D721Med (cell line): ENCODE measurements at regions not wholly inside any gene's neighbourhood (a gene's known extent, or its start where the extent isn't known, plus 50 kb on each side); places are given as distances from the start of the nearest gene placed in this dataset.

Source experiments
- DNase-seq: peaks from one replicate; pipeline ENCODE4 v3.0.0; 2011; ENCODE audit warnings: low spot score; ENCODE audit not compliant: insufficient read length
- FAIRE-seq: peaks from 2 replicates; lab custom pipeline; 2011; peaks lifted over from hg19 to GRCh38; lab: Jason Lieb, UNC
- TF ChIP-seq, protein P1 (sequence below): IDR thresholded peaks from 2 replicates; pipeline ENCODE4 v1.5.1; 2012; ENCODE audit warnings: mild to moderate bottlenecking, control low read depth; ENCODE audit not compliant: insufficient read depth; ENCODE audit errors: missing control alignments

DNA sequence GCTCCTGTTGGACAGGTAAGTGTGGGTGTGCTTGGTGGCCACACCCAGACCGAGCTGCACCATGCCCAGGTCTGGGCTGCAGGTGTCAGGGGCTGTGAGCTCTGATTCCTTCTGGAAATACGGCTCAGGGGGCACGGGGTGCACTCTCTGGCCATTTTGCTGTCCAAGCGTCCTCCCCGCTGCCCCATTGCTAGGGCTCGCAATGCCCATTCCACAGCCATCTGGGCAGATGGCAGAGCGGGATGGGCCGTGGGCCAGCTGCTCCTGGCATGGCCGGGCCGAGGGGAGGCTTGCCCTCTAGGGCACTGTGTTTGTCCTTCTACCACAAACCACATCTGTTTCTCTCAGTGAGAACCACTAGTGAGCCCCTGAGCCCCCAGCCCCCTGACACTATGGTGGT, 67.9 kb upstream of the RXRA start:
- TF ChIP-seq, protein P1, sequence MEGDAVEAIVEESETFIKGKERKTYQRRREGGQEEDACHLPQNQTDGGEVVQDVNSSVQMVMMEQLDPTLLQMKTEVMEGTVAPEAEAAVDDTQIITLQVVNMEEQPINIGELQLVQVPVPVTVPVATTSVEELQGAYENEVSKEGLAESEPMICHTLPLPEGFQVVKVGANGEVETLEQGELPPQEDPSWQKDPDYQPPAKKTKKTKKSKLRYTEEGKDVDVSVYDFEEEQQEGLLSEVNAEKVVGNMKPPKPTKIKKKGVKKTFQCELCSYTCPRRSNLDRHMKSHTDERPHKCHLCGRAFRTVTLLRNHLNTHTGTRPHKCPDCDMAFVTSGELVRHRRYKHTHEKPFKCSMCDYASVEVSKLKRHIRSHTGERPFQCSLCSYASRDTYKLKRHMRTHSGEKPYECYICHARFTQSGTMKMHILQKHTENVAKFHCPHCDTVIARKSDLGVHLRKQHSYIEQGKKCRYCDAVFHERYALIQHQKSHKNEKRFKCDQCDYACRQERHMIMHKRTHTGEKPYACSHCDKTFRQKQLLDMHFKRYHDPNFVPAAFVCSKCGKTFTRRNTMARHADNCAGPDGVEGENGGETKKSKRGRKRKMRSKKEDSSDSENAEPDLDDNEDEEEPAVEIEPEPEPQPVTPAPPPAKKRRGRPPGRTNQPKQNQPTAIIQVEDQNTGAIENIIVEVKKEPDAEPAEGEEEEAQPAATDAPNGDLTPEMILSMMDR: no peak

DNA sequence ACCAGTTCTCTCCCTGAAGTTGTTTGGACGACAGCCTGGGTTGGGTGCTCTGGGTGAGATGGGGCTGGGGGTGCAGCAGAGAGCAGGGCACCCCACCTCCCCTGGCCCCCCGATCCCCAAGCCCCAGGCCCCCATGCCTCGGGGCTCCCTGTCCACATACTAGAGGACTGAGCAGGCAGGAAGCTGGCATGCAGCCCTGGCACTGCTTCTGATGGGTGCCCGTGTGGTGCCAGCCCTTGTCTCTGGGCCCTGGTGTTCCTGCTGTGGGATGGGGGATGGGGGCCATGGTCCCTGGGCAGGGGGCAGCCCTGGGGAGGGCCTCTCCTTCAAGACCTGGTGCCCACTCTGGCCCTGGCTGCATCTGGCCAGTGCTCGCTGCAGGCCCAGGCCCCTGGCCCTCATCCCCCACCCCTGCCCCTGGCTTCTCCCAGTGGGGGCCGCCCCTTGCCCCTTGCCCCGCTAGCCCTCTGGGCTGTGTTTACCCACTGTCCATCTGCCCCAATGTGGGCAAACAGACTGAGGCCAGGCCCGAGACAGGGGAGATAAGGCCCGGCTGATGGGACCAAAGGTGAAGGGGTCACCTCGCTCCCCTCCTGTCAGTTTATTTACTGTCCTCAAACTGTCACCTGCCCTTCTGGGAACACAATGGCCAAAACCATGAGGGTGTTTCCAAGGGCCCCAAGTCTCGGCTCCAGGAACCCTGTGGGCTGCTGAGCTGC, 67.3 kb upstream of the RXRA start:
- no peak for FAIRE-seq
- TF ChIP-seq, protein P1: no peak
- no peak for DNase-seq

More for the DNA sequence above, 67.9 kb upstream of the RXRA start:
- DNase-seq (no peak), FAIRE-seq (no peak)

DNA sequence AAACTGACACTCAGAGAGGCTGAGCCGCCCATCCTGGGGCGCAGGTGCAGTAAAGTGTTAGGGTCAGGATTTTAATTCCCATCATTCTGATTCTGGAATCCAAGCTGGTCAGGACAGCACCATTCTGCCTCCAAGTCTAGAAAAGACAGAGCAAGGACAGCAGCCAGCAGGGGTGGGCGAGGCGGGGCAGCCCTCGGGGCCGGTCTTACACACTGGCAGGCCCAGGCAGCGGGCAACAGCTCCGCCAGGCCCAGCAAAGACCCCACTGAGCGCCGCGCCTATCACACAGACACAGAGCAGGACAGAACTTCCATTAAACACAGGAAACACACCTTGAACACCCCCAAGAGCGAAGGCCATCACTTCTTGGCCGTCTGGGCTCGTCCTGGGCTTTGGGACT, 66.5 kb upstream of the RXRA start:
- TF ChIP-seq, protein P1: no peak
- DNase-seq: no peak
- no peak for FAIRE-seq

DNA sequence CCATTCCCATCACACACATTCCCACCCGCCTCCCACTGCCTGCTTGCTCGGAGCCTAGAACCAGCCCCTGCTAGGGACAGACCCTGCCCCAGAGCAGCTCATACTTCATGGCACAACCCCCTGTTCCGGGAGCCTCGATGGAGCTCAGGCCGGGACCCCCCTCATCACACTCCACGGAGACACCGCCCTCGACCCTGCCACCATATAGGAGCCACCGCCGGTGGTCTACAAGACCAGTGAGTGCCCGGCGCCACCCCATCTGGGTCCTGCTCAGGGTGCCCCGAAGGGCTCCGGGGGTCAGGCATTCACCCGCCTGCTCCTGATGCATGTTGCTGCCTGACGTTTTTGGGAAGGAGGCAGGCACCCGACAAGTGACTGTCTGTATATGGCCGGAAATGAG, 65.5 kb upstream of the RXRA start:
- FAIRE-seq: no peak

DNA sequence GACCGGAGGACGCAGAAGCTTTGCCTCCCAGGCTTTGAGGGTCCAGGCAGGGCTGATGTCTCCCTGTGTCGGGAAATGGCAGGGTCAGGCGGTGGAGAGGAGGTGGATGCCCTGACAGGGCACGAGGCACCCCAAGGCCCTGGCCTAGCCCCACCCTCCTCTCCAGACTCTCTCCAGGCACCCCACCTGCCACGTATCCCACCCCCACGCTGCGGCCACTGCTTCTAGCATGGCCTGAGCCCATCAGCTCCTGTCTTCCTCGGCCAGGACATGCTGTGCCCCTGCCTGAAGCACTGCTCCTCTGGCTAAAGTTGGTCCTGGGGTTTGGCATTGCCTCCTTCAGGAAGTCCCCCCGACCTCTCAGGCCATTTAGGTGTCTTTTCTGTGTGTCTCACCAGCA, 64.2 kb upstream of the RXRA start:
- DNase-seq: no peak
- no peak for FAIRE-seq
- TF ChIP-seq, protein P1: no peak

More for the DNA sequence above, 65.5 kb upstream of the RXRA start:
- TF ChIP-seq, protein P1: no peak
- DNase-seq: no peak

DNA sequence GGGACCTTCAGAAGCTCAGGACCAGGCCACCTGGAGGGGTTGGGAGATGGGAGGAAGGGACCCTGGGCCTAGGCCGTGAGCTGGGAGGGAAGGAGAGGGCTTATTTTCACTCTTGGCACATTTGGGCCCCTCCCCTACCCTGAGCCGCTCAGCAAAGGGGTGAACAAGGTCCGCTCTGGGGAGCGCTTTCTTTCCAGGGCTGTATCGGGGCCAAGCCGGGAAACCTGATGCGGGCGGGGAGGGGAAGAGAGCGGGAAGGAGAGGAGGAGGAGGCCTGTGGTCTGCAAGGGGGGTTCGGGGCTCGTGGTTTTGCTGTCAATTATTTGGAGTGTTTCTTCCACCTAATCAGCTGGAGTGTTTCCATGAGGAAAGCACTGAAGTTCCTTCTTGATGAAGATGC, 62.7 kb upstream of the RXRA start:
- TF ChIP-seq, protein P1: no peak
- no peak for DNase-seq
- FAIRE-seq: no peak

DNA sequence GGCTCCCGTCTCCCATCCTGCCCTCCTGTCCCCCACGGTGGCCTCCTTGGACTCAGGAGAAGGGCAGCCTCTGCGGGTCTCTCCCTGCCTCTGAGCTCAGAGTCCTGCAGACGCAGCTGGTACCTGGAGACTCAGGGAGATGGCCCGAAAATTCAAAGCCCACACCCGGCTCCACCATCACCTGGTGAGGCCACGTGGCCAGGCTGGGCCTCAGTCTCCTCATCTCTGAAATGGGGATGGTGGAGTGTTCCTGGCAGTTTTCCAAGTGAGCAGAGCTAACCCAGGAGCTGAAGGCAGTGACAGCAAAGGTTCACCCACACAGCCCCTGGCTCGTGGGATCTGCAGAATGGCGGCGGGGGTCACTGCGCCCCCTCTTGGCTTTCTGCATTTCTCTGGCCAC, 62.1 kb upstream of the RXRA start:
- no peak for FAIRE-seq
- TF ChIP-seq, protein P1: no peak
- no peak for DNase-seq
